H9 (cell line): ENCODE measurements at regions not wholly inside any gene's neighbourhood (a gene's known extent, or its start where the extent isn't known, plus 50 kb on each side); places are given as distances from the start of the nearest gene placed in this dataset.

Experiments used
- DNase-seq: peaks from one replicate; pipeline ENCODE4 v3.0.0-alpha.2; 2017
- H2AFZ ChIP-seq: one replicate; pipeline ENCODE4 v1.6.1; 2013; ENCODE audit warnings: mild to moderate bottlenecking, low read length, control low read depth, moderate library complexity
- H2AK5ac ChIP-seq: 2 replicates; pipeline ENCODE4 v1.6.1; 2013; ENCODE audit warnings: low read length, control low read depth, mixed read lengths; ENCODE audit not compliant: insufficient read length
- H2BK120ac ChIP-seq: one replicate; pipeline ENCODE4 v1.6.1; 2013; ENCODE audit warnings: low read depth, mild to moderate bottlenecking, low read length, control low read depth, inconsistent platforms; ENCODE audit not compliant: poor library complexity, severe bottlenecking
- H2BK12ac ChIP-seq: 2 replicates; pipeline ENCODE4 v1.6.1; 2013; ENCODE audit warnings: low read length, control low read depth, mixed read lengths, low read depth; ENCODE audit not compliant: insufficient read length
- H2BK15ac ChIP-seq: 2 replicates; pipeline ENCODE4 v1.6.1; 2013; ENCODE audit warnings: low read depth, low read length, control low read depth
- H2BK20ac ChIP-seq: one replicate; pipeline ENCODE4 v1.6.1; 2013; ENCODE audit warnings: low read depth, mild to moderate bottlenecking, low read length, control low read depth, inconsistent platforms; ENCODE audit not compliant: poor library complexity, severe bottlenecking
- H2BK5ac ChIP-seq: 2 replicates; pipeline ENCODE4 v1.6.1; 2013; ENCODE audit warnings: low read length, control low read depth, mixed read lengths; ENCODE audit not compliant: insufficient read length
- H3K14ac ChIP-seq: 2 replicates; pipeline ENCODE4 v1.6.1; 2013; ENCODE audit warnings: low read length, control low read depth; ENCODE audit not compliant: insufficient read depth
- H3K18ac ChIP-seq: 2 replicates; pipeline ENCODE4 v1.6.1; 2013; ENCODE audit warnings: low read depth, mild to moderate bottlenecking, mixed read lengths, low read length, control low read depth; ENCODE audit not compliant: insufficient read length
- H3K23ac ChIP-seq: 2 replicates; pipeline ENCODE4 v1.6.1; 2013; ENCODE audit warnings: low read length, control low read depth, mixed read lengths, low read depth; ENCODE audit not compliant: insufficient read length
- H3K23me2 ChIP-seq: 2 replicates; pipeline ENCODE4 v1.6.1; 2013; ENCODE audit warnings: low read depth, mild to moderate bottlenecking, mixed read lengths, low read length, control low read depth; ENCODE audit not compliant: insufficient read length, poor library complexity, severe bottlenecking
- H3K27ac ChIP-seq: 2 replicates; pipeline ENCODE4 v1.5.1; 2013; ENCODE audit warnings: low read length, control low read depth, mixed read lengths, low read depth; ENCODE audit not compliant: insufficient read length
- H3K27me3 ChIP-seq: 2 replicates; pipeline ENCODE4 v1.6.1; 2013; ENCODE audit warnings: low read length, control low read depth, inconsistent platforms; ENCODE audit not compliant: insufficient read depth
- H3K4ac ChIP-seq: 2 replicates; pipeline ENCODE4 v1.6.1; 2013; ENCODE audit warnings: low read depth, mild to moderate bottlenecking, control low read depth, inconsistent platforms, low read length, moderate library complexity
- H3K4me1 ChIP-seq: 2 replicates; pipeline ENCODE4 v1.6.1; 2013; ENCODE audit warnings: low read length, control low read depth, inconsistent platforms; ENCODE audit not compliant: insufficient read depth
- H3K4me2 ChIP-seq: 2 replicates; pipeline ENCODE4 v1.6.1; 2013; ENCODE audit warnings: low read length, control low read depth, mixed read lengths; ENCODE audit not compliant: insufficient read length, insufficient read depth
- H3K56ac ChIP-seq: 2 replicates; pipeline ENCODE4 v1.6.1; 2013; ENCODE audit warnings: low read depth, mild to moderate bottlenecking, mixed read lengths, low read length, control low read depth; ENCODE audit not compliant: insufficient read length
- H3K79me1 ChIP-seq: 2 replicates; pipeline ENCODE4 v1.6.1; 2013; ENCODE audit warnings: low read depth, mild to moderate bottlenecking, moderate library complexity, low read length, control low read depth, inconsistent platforms; ENCODE audit not compliant: insufficient read depth, poor library complexity, severe bottlenecking
- H3K79me2 ChIP-seq: 2 replicates; pipeline ENCODE4 v1.6.1; 2013; ENCODE audit warnings: low read length, control low read depth, inconsistent platforms; ENCODE audit not compliant: insufficient read depth
- H3K9ac ChIP-seq: 2 replicates; pipeline ENCODE4 v1.6.1; 2013; ENCODE audit warnings: low read length, control low read depth, mixed read lengths; ENCODE audit not compliant: insufficient read length; ENCODE audit errors: extremely low read depth
- H3K9me3 ChIP-seq: one replicate; pipeline ENCODE4 v1.6.1; 2013; ENCODE audit warnings: low read depth, low read length, inconsistent platforms; ENCODE audit not compliant: control insufficient read depth
- H3T11ph ChIP-seq: one replicate; pipeline ENCODE4 v1.6.1; 2013; ENCODE audit warnings: mild to moderate bottlenecking, low read length, control low read depth, inconsistent platforms
- H4K20me1 ChIP-seq: one replicate; pipeline ENCODE4 v1.6.1; 2013; ENCODE audit not compliant: control insufficient read depth, insufficient read length, insufficient read depth
- H4K5ac ChIP-seq: 2 replicates; pipeline ENCODE4 v1.6.1; 2013; ENCODE audit warnings: low read depth, mild to moderate bottlenecking, mixed read lengths, low read length, control low read depth; ENCODE audit not compliant: insufficient read length
- H4K8ac ChIP-seq: replicated peaks from 2 replicates; pipeline ENCODE4 v1.6.1; 2013; ENCODE audit warnings: low read length, control low read depth, mixed read lengths, low read depth; ENCODE audit not compliant: insufficient read length
- H4K91ac ChIP-seq: 2 replicates; pipeline ENCODE4 v1.6.1; 2013; ENCODE audit warnings: low read depth, mild to moderate bottlenecking, moderate library complexity, mixed read lengths, low read length, control low read depth; ENCODE audit not compliant: insufficient read length
- H3K27ac Mint-ChIP-seq, 3 experiments: 2 replicates in 2 of 3; 3 replicates in 1 of 3; pipeline ENCODE4 v1.8.0; 2020 to 2021; ENCODE audit warnings: mixed read lengths in 3 of 3, mild to moderate bottlenecking in 1 of 3, moderate library complexity in 1 of 3
- H3K27me3 Mint-ChIP-seq: 2 replicates; pipeline ENCODE4 v1.8.0; 2021; ENCODE audit warnings: low read depth, mild to moderate bottlenecking, moderate library complexity, mixed read lengths
- H3K36me3 Mint-ChIP-seq, 3 experiments: 2 replicates in 2 of 3; 3 replicates in 1 of 3; pipeline ENCODE4 v1.8.0; 2020 to 2021; ENCODE audit warnings: low read depth in 3 of 3, mixed read lengths in 3 of 3; ENCODE audit not compliant: insufficient read depth in 1 of 3
- H3K4me1 Mint-ChIP-seq, 2 experiments: 2 replicates each; pipeline ENCODE4 v1.8.0; 2020; ENCODE audit warnings: mixed read lengths in 2 of 2
- H3K4me3 Mint-ChIP-seq, 2 experiments: 2 replicates in 1 of 2; 3 replicates in 1 of 2; pipeline ENCODE4 v1.8.0; 2020 to 2021; ENCODE audit warnings: mild to moderate bottlenecking in 2 of 2, mixed read lengths in 2 of 2, moderate library complexity in 1 of 2
- H3K9me3 Mint-ChIP-seq, 2 experiments: 2 replicates in 1 of 2; 3 replicates in 1 of 2; pipeline ENCODE4 v1.8.0; 2020; ENCODE audit warnings: mild to moderate bottlenecking in 2 of 2, mixed read lengths in 2 of 2, moderate library complexity in 1 of 2
- CTCF ChIP-seq: fragments of 200-600 bp; sonication (generic); conservative IDR thresholded peaks from 3 replicates; pipeline ENCODE4 v1.8.0; 2021; ENCODE audit warnings: antibody characterized with exemption, mild to moderate bottlenecking
- WGBS: extraction: QIAGEN DNeasy Blood & Tissue Kit; methylation state at CpG from one replicate; pipeline ENCODE4 v1.1.7; 2013; ENCODE audit warnings: missing lambda C conversion rate, low lambda C conversion rate, mixed read lengths; ENCODE audit not compliant: insufficient read length; ENCODE audit errors: extremely low coverage; 5-methylcytosine and 5-hydroxymethylcytosine counted together

GRCh38 chr17:68740555-68741447, 139.6 kb upstream of the FAM20A start:
- TF ChIP-seq CTCF, result peak; percentile 37; the same call in 2 of the 3 replicates
- no CpG with 5 or more reads among the region's 8 CpGs for WGBS

More at GRCh38 chr17:68740555-68741447, 139.6 kb upstream of the FAM20A start:
- H4K91ac ChIP-seq, result no peak overlapping the region
- no peak overlapping the region for H3K23ac ChIP-seq
- no peaks in the 10 kb centered on the region for H3K27me3 ChIP-seq
- H2BK120ac ChIP-seq, result no peak overlapping the region
- no peak overlapping the region for H3K18ac ChIP-seq
- peaks cover 4% of the 10 kb centered on the region for H3K9me3 ChIP-seq
- no peaks in the 10 kb centered on the region for H3K79me2 ChIP-seq
- H3K27ac ChIP-seq, result no peak overlapping the region
- H3K79me1 ChIP-seq, result no peaks in the 10 kb centered on the region
- H2BK15ac ChIP-seq, result 0 out of 2 replicates have a peak overlapping the region, but pooled peaks have one; percentile 29
- H4K20me1 ChIP-seq, result no peaks in the 10 kb centered on the region
- H3K23me2 ChIP-seq, result no peaks in the 10 kb centered on the region
- H2AFZ ChIP-seq, result no peak overlapping the region
- H4K5ac ChIP-seq, result no peak overlapping the region
- Mint-ChIP-seq H3K36me3 (peaks cover 16 to 43% (median 24%) of the 10 kb centered on the region in 3 experiments), H3K9me3 (peaks cover 31 to 32% of the 10 kb centered on the region in 2 experiments), H3K4me1 (peaks cover 20 to 29% of the 10 kb centered on the region in 2 experiments), H3K4me3 (no peak overlapping the region), H3K27me3 (no peaks in the 10 kb centered on the region), H3K27ac (no peak overlapping the region)
- no peak overlapping the region for H3K4me2 ChIP-seq
- no peak overlapping the region for H4K8ac ChIP-seq
- peaks cover 2% of the 10 kb centered on the region; the same call in 1 of the 2 replicates for H3K4me1 ChIP-seq
- H2AK5ac ChIP-seq, result no peak overlapping the region
- H3T11ph ChIP-seq, result no peak overlapping the region
- H3K14ac ChIP-seq, result no peak overlapping the region
- DNase-seq, result no peak
- H2BK12ac ChIP-seq, result no peak overlapping the region
- H2BK5ac ChIP-seq, result no peak overlapping the region
- H2BK20ac ChIP-seq, result no peak overlapping the region
- H3K4ac ChIP-seq, result no peak overlapping the region
- no peak overlapping the region for H3K9ac ChIP-seq
- H3K56ac ChIP-seq, result no peak overlapping the region
